Neural progenitor cell (in vitro differentiated cells): ENCODE measurements at regions not wholly inside any gene's neighbourhood (a gene's known extent, or its start where the extent isn't known, plus 50 kb on each side); places are given as distances from the start of the nearest gene placed in this dataset.

Experiments used
- DNase-seq: peaks from one replicate; pipeline ENCODE4 v3.0.0-alpha.2; 2016; ENCODE audit warnings: low spot score
- H2AFZ ChIP-seq: fragments of 200-600 bp; sonication (generic); replicated peaks from 2 replicates; pipeline ENCODE4 v1.6.1; 2016; ENCODE audit warnings: antibody characterized with exemption
- H3F3A ChIP-seq: fragments of 200-600 bp; sonication (generic); 2 replicates; pipeline ENCODE4 v1.6.1; 2016; ENCODE audit warnings: antibody characterized with exemption, low read depth
- H3K27ac ChIP-seq: fragments of 200-600 bp; sonication (generic); 2 replicates; pipeline ENCODE4 v1.5.1; 2016; ENCODE audit warnings: mild to moderate bottlenecking
- H3K27me3 ChIP-seq: fragments of 200-600 bp; sonication (generic); 2 replicates; pipeline ENCODE4 v1.6.1; 2016; ENCODE audit warnings: mild to moderate bottlenecking, moderate library complexity
- H3K36me3 ChIP-seq: fragments of 200-600 bp; sonication (generic); 2 replicates; pipeline ENCODE4 v1.5.1; 2016
- H3K4me1 ChIP-seq: fragments of 200-600 bp; sonication (generic); 2 replicates; pipeline ENCODE4 v1.6.1; 2016; ENCODE audit warnings: mixed run types
- H3K4me2 ChIP-seq: fragments of 200-600 bp; sonication (generic); 2 replicates; pipeline ENCODE4 v1.6.1; 2016
- H3K4me3 ChIP-seq: fragments of 200-600 bp; sonication (generic); 2 replicates; pipeline ENCODE4 v1.5.1; 2016
- H3K79me2 ChIP-seq: fragments of 200-600 bp; sonication (generic); 2 replicates; pipeline ENCODE4 v1.6.1; 2016; ENCODE audit warnings: low read depth
- H3K9ac ChIP-seq: fragments of 200-600 bp; sonication (generic); 2 replicates; pipeline ENCODE4 v1.6.1; 2016
- H3K9me3 ChIP-seq: fragments of 200-600 bp; sonication (generic); 2 replicates; pipeline ENCODE4 v1.5.1; 2016; ENCODE audit warnings: low read depth
- H4K20me1 ChIP-seq: fragments of 200-600 bp; sonication (generic); 2 replicates; pipeline ENCODE4 v1.6.1; 2016; ENCODE audit warnings: low read depth
- H3K27ac Mint-ChIP-seq: 3 replicates; pipeline ENCODE4 v1.8.0; 2021; ENCODE audit warnings: mixed read lengths
- H3K27me3 Mint-ChIP-seq: 2 replicates; pipeline ENCODE4 v1.8.0; 2022; ENCODE audit warnings: low read depth, mild to moderate bottlenecking, inconsistent platforms, moderate library complexity, mixed read lengths; ENCODE audit not compliant: insufficient read depth
- H3K36me3 Mint-ChIP-seq: 3 replicates; pipeline ENCODE4 v1.8.0; 2021; ENCODE audit warnings: mixed read lengths
- H3K4me1 Mint-ChIP-seq: 3 replicates; pipeline ENCODE4 v1.8.0; 2021; ENCODE audit warnings: mixed read lengths
- H3K4me3 Mint-ChIP-seq: 3 replicates; pipeline ENCODE4 v1.8.0; 2021; ENCODE audit warnings: mild to moderate bottlenecking, moderate library complexity, mixed read lengths
- H3K9me3 Mint-ChIP-seq: 3 replicates; pipeline ENCODE4 v1.8.0; 2020; ENCODE audit warnings: mixed read lengths
- EZH2 ChIP-seq: fragments of 200-600 bp; sonication (generic); IDR thresholded peaks from 2 replicates; pipeline ENCODE4 v1.6.1; 2017; ENCODE audit warnings: antibody characterized with exemption, mild to moderate bottlenecking, moderate library complexity
- EZH2phosphoT487 ChIP-seq: fragments of 200-600 bp; sonication (generic); IDR thresholded peaks from 2 replicates; pipeline ENCODE4 v1.6.1; 2017; ENCODE audit warnings: antibody characterized with exemption
- TF ChIP-seq, protein P1 (sequence below): fragments of 200-600 bp; sonication (generic); IDR thresholded peaks from 2 replicates; pipeline ENCODE4 v1.5.1; 2017; ENCODE audit warnings: antibody characterized with exemption, mild to moderate bottlenecking

DNA sequence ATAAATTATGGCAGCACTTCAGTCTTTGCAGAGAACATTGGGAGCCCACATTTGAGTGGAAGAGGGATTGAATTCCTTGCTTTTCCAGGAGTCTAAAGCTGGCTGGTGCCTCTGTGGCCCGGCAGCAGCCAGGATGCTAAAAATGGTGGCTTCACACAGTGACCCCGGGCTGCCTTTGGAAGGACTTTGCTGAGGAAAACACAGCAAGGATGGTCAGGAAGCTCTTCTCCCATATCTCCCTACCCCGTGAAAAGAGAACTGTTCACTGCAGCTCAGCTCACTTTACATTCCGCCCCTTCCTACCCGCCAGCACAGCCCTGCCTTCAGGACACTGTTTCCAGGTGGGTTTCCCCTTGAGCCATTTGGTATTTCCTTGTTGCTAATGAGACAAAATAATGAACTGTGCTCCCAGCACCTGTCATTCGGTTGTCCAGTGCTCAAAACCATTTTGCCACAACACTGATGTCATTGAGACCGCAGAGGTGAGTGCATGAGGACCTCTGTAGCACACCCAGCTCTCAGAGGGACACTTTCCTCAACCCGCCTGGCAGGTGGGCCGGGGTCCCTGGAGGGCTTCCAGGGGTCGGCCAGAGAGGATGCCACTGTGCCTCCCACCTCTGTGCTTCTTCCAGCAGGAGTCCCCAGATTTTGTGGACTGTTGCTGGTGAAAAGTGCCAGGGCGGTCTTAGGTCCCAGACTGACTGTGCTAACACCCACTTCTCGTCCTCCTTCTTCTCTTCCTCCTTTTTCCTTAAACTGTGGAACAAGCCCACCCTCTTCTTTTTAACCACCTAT is 255.7 kb upstream of the PPP2R2D start:
- TF ChIP-seq EZH2phosphoT487 (no peak), EZH2 (no peak)
- TF ChIP-seq, protein P1, sequence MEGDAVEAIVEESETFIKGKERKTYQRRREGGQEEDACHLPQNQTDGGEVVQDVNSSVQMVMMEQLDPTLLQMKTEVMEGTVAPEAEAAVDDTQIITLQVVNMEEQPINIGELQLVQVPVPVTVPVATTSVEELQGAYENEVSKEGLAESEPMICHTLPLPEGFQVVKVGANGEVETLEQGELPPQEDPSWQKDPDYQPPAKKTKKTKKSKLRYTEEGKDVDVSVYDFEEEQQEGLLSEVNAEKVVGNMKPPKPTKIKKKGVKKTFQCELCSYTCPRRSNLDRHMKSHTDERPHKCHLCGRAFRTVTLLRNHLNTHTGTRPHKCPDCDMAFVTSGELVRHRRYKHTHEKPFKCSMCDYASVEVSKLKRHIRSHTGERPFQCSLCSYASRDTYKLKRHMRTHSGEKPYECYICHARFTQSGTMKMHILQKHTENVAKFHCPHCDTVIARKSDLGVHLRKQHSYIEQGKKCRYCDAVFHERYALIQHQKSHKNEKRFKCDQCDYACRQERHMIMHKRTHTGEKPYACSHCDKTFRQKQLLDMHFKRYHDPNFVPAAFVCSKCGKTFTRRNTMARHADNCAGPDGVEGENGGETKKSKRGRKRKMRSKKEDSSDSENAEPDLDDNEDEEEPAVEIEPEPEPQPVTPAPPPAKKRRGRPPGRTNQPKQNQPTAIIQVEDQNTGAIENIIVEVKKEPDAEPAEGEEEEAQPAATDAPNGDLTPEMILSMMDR: no peak
- Mint-ChIP-seq H3K9me3 (peaks cover 22% of the 10 kb centered on the region), H3K27ac (no peak overlapping the region), H3K4me3 (peak overlapping the region; percentile 38), H3K4me1 (peaks cover 16% of the 10 kb centered on the region), H3K27me3 (peaks cover 2% of the 10 kb centered on the region), H3K36me3 (no peaks in the 10 kb centered on the region)
- Histone ChIP-seq H3K4me2 (no peak overlapping the region), H3K27me3 (no peaks in the 10 kb centered on the region), H2AFZ (peak overlapping the region; percentile 26), H3F3A (no peaks in the 10 kb centered on the region), H3K36me3 (no peaks in the 10 kb centered on the region), H3K27ac (no peak overlapping the region), H3K79me2 (no peaks in the 10 kb centered on the region), H3K4me1 (peaks cover 4% of the 10 kb centered on the region), H3K4me3 (no peak overlapping the region), H4K20me1 (no peaks in the 10 kb centered on the region), H3K9me3 (no peaks in the 10 kb centered on the region), H3K9ac (no peak overlapping the region)
- no peak for DNase-seq

DNA sequence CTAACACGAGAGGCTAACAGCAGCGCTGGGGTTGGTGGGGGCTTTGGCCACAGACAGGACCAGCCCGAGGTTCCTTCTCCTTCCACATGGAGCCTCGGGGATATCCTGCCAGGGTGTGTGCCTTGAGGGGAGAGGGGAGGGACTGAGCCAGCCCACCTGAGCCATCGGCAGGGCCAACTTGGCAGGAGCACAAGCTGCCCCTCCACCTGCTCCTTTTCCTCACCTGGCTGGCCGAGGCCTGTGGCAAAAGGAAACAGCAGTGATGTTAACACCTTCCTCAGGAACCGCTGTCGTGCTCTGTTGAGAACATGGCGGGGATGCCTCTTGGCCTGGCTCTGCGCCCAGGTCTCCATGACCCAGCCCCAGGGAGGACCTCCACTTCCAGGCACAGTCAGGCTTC is 255.1 kb upstream of the PPP2R2D start:
- Mint-ChIP-seq H3K27ac (no peak overlapping the region), H3K27me3 (peaks cover 4% of the 10 kb centered on the region), H3K9me3 (peaks cover 16% of the 10 kb centered on the region), H3K4me3 (no peak overlapping the region), H3K4me1 (peaks cover 16% of the 10 kb centered on the region), H3K36me3 (no peaks in the 10 kb centered on the region)
- Histone ChIP-seq H3K36me3 (no peaks in the 10 kb centered on the region), H3K4me3 (no peak overlapping the region), H3K4me2 (no peak overlapping the region), H4K20me1 (no peaks in the 10 kb centered on the region), H2AFZ (no peak overlapping the region), H3K9ac (no peak overlapping the region), H3K4me1 (peaks cover 4% of the 10 kb centered on the region), H3K9me3 (no peaks in the 10 kb centered on the region), H3F3A (no peaks in the 10 kb centered on the region), H3K79me2 (no peaks in the 10 kb centered on the region), H3K27me3 (no peaks in the 10 kb centered on the region), H3K27ac (no peak overlapping the region)
- DNase-seq: no peak
- TF ChIP-seq, protein P1: no peak
- no peak for TF ChIP-seq EZH2phosphoT487
- TF ChIP-seq EZH2: no peak

DNA sequence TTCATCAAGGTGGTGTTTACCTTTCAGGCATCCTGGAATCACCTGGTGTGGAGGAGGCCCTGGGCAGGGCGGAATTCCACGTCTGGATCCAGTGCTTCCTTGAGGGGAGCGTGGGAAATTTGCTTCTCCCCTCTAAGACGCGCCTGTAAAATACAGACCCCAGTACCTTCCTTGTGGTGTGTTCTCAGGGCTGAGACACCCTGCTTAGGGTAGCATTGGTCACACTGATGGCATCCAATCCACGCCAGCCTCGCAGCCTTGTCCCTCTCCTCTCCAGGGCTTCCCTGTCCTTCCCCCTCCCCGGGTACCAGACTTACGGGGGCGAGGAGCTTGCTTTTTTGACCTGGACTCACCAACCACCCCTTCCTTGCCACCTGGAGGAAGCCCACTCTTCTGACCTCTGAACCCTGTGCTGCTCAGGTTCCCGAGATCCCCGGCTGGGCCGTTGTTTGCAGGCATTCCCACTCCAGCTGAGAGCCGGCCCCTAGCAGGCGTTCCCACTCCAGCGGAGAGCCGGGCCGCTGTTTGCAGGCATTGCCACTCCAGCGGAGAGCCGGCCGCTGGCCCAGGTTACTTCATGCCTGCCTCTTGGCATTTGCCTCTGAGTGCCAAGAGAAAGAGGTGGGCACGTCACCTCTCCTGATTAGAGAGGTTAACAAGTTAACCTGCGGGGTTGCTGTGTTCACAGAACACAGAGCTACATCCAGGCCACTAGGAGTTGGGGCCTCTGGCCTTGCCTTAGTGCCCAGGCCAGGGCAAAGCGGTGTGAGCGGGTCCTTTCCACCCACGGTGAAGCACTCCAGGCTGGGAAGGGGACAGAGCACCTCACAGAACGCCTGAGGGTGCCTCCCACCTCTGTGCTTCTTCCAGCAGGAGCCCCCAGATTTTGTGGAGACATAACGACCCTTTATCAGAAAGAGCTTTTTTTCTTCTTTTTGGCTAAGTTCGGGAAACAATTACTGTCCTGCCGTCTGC is 254.0 kb upstream of the PPP2R2D start:
- no peak overlapping the region for H3K27ac Mint-ChIP-seq

More for the DNA sequence above, 254.0 kb upstream of the PPP2R2D start:
- Histone ChIP-seq H4K20me1 (no peaks in the 10 kb centered on the region), H3K4me1 (peaks cover 8% of the 10 kb centered on the region), H2AFZ (no peak overlapping the region), H3K79me2 (no peaks in the 10 kb centered on the region), H3K9me3 (no peaks in the 10 kb centered on the region), H3K36me3 (no peaks in the 10 kb centered on the region), H3F3A (peaks cover 5% of the 10 kb centered on the region), H3K27ac (no peak overlapping the region), H3K4me3 (no peak overlapping the region), H3K4me2 (no peak overlapping the region), H3K9ac (no peak overlapping the region), H3K27me3 (peaks cover 5% of the 10 kb centered on the region)
- no peak for TF ChIP-seq EZH2
- Mint-ChIP-seq H3K4me1 (peaks cover 26% of the 10 kb centered on the region), H3K9me3 (peaks cover 12% of the 10 kb centered on the region), H3K27me3 (peaks cover 5% of the 10 kb centered on the region), H3K36me3 (no peaks in the 10 kb centered on the region), H3K4me3 (no peak overlapping the region)
- peak; percentile 34 for DNase-seq
